Neural cell (in vitro differentiated cells): ENCODE measurements at regions not wholly inside any gene's neighbourhood (a gene's known extent, or its start where the extent isn't known, plus 50 kb on each side); places are given as distances from the start of the nearest gene placed in this dataset.
"Not testable (repeated sequence)": the region's sequence is repeated elsewhere in the genome, so short reads cannot be mapped to it uniquely, and the experiment has no call there.

Source experiments
- CTCF ChIP-seq: fragments of 450-650 bp; IDR thresholded peaks from 2 replicates; pipeline ENCODE4 v1.5.1; 2014; ENCODE audit warnings: antibody characterized with exemption, mild to moderate bottlenecking, moderate library complexity; ENCODE audit not compliant: poor library complexity, severe bottlenecking
- EZH2 ChIP-seq: fragments of 200-600, 300-800 bp; shearing (Covaris generic), sonication (generic); IDR thresholded peaks from 2 replicates; pipeline ENCODE4 v1.6.1; 2014; ENCODE audit warnings: antibody characterized with exemption, low read length, borderline replicate concordance, mild to moderate bottlenecking; ENCODE audit not compliant: insufficient read depth, poor library complexity, severe bottlenecking
- POLR2AphosphoS5 ChIP-seq: IDR thresholded peaks from 2 replicates; pipeline ENCODE4 v1.6.1; 2012

DNA sequence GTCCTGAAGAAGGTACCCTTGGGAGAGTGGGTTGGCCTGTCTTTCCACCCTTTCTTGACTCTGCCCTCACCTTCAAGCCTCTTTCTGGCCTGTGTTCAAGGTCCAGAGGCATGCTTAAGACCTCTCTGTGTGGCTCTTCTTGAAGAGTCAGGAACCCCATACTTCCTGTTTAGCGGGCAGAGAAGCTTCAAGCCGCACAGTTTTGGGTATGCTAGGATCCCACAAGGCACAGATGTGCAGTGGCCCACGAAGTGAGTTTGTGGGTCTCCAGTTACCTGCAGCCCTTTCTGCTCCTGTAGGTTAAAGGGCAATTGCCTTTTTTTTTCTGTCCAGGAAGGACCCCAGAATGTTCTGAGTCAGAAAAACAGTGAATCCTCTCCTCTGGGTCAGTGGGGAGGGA is 87.4 kb upstream of the FCGR1A start:
- not testable (repeated sequence) for TF ChIP-seq CTCF, POLR2AphosphoS5, EZH2
